ENCODE measurements at regions not wholly inside any gene's neighbourhood (a gene's known extent, or its start where the extent isn't known, plus 50 kb on each side); places are given as distances from the start of the nearest gene placed in this dataset.

DNA sequence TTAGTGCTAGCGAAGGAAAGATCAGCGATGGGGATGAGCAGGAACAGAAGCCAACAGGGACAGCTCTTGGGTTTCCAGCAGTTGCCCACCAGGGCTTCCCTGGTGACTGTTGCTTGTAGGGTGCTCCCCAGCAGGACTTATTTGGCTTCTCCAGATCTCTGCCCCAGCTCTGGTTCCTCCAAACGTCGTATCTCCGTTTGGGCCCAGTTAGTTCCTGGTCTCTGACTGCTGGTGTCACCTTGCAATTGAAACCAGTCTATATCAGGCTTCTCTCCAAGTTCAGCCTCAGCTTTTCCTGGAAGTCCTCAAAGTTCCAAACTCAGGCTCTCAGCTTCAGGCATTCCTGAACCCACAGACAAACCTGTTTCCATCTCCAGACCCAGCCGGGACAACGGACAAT, 70.8 kb upstream of the NXT1 start:
- no peak for DNase-seq (ENCODE audit: low spot score)

GRCh38 chr20:23278172-23278571, 72.4 kb upstream of the NXT1 start:
- no peak for DNase-seq (ENCODE audit: low spot score)

DNA sequence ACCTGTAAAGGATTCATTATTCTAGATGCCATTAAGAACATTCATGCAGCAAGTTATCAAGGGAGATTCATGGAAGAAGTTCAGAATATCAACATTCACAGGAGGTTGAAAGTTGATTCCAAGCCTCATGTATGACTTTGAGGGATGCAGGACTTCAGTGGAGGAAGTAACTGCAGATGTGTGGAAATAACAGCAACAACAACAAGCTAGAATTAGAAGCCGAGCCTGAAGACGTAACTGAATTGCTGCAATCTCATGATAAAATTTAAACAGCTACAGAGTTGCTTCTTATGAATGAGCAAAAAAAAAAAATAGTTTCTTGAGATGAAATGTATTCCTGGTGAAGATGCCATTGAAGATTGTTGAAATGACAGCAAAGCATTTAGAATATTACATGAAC, 73.3 kb upstream of the NXT1 start:
- no peak for DNase-seq (ENCODE audit: low spot score)

- no peak for DNase-seq (ENCODE audit: low spot score)
These were observed 76.8 kb upstream of the NXT1 start for GRCh38 chr20:23273776-23274175.

- no peak for DNase-seq (ENCODE audit: low spot score)
These were observed 78.2 kb upstream of the NXT1 start for GRCh38 chr20:23272176-23273029.

- DNase-seq (ENCODE audit: low spot score), result peak; percentile 40
These were observed 80.1 kb upstream of the NXT1 start for GRCh38 chr20:23270382-23270911.

- no peak for DNase-seq (ENCODE audit: low spot score)
These were observed 80.6 kb upstream of the NXT1 start for GRCh38 chr20:23269954-23270353.

GRCh38 chr20:23268792-23269354, 81.7 kb upstream of the NXT1 start:
- DNase-seq (ENCODE audit: low spot score), result no peak

DNA sequence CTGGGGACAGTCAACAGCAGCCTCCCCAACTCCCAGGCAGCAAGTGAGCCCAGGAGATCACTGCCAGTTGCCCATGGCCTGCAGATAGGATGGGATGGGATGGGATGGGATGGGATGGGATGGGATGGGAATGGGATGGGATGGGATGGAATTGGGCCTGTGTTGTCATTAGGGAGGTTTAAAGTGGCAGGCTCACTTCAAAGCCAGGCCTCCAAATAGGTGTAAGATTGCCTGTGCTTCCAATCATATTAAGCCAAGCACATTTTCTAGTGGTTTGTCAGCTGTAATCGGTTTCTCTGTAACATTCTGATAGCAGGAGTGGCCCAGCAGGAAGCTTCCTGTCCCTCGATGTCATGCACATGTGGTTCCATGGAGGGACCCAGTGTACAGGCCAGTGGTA, 82.7 kb upstream of the NXT1 start:
- DNase-seq (ENCODE audit: low spot score), result no peak

- no peak for DNase-seq (ENCODE audit: low spot score)
These were observed 83.8 kb upstream of the NXT1 start for GRCh38 chr20:23266530-23267398.

DNA sequence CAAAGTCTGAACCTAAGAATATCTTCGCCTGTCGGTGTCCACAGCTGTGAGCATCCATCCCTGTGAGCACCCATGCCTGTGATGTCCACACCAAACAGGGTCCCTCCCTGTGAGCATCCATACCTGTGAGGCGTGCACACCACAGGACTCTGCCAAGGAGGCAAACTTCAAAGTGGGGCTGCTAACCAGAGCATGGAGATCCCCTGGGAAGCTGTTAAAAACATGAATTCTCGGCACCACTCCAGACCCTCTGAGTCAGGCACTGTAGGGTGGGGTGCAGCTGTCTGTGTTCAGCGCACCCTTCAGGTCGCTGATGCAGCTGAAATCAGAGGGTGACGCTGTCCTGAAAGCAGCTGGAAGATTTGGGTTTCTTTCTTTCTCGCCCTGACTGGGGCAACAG, 85.4 kb upstream of the NXT1 start:
- DNase-seq (ENCODE audit: low spot score), result no peak

DNA sequence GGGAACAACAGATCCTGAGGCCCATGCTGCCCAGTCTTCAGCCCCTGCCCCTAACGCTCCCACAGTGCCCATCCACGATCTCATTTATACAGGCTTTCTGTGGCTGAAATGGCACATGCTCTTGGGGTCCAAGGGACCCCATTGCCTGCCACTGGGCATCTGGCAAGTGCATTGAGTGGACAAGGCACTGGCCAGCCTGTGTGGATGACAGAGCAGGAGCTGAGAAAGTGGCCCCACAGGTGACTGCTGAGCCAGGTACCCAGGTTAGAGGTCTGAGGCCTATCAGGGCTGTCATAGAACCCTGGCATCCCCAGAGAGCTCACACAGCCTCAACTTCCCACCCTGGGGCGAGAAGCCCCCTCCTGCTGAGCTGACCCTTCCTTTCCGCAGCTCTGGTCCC, 86.0 kb upstream of the NXT1 start:
- DNase-seq (ENCODE audit: low spot score), result no peak

DNA sequence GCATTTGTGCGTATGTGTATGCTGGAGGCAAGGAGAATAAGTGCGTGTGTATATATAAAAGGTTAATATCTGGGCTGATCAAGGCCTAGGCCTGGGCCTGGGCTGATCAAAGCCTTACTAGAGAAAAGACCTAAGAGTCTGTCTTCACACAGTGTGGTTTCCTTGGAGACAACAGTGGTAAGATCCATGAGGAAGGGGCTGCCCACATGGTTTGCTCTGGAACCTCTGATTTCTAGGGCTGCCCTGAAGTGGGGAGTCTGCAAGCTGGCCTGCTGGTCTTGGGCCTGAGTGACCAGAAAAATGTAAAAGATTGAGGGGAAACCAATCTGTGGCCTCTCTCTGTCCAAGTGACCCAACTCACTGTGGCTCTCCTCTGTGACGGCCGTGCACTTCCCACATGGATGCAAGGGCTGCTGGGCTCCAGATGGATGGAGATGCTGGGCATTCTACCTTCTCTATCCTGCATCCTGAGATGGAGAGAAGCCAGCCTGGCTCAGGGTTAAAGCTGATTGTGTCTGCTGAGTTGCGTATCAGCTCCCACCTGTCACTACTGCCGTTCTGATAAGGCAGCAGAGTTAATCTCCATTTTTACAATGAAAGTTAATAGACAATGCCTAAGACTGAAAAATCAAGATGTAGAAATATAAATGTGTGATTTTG, 90.3 kb upstream of the NXT1 start:
- no peak for DNase-seq (ENCODE audit: low spot score)

- DNase-seq (ENCODE audit: low spot score), result no peak
These were observed 91.9 kb upstream of the NXT1 start for GRCh38 chr20:23258747-23259121.

- DNase-seq (ENCODE audit: low spot score), result peak; percentile 85
These were observed 92.5 kb upstream of the NXT1 start for GRCh38 chr20:23257848-23258746.

GRCh38 chr20:23257106-23257761, 93.4 kb upstream of the NXT1 start:
- DNase-seq (ENCODE audit: low spot score), result no peak

DNA sequence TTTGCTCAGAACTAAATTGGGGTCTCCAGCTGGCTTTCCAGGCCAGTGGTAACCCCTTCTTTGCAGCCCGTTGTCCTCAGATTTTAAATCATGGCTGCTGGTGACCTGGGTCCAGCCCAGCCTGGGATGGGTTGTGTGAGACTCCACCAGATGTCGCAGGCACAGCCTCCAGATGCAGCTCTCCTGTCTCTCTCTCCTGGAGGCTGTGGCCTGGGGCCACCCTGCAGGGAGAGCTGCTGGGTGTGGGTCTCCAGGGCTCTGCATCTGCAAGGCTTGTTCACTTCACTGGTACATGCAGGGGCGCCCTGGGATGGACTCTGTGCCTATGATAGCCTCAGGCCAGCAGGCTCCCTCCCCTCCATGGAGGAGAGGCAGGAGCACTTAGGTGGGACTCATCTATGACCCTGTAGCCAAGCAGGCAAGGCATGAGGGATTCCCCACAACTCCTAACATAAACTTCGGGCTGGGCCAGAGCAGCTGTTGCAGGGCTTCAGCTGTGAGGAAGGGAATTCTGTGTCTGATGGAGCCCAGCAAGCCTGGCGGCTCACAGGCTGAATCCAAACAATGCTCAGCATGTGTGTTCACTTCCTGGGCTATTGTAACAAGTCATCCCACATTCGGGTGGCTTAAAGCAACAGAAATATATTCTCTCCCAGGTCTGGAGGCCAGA, 94.7 kb upstream of the NXT1 start:
- DNase-seq (ENCODE audit: low spot score), result peak; percentile 35

DNA sequence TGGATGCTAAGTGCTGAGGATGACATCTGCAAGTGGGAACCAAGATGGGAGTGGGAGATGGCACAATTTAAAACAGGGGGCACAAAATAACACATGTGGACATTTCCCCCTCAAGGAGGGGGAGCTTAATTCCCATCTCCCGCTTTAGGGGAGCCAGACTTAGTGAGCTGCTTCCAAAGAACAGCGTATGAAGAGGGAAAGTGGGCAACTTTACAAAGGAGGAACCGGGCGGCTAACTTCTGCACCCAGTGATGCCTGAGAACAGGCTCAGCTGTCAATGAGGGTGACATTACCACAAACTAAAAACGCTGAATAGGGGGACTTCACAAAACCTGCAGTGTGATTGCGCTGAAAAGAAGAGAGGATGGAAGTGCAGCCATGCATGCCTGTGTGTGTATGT, 95.5 kb upstream of the NXT1 start:
- DNase-seq (ENCODE audit: low spot score), result no peak

- no peak for DNase-seq (ENCODE audit: low spot score)
These were observed 96.1 kb upstream of the NXT1 start for GRCh38 chr20:23254505-23254904.

- no peak for DNase-seq (ENCODE audit: low spot score)
These were observed 96.6 kb upstream of the NXT1 start for GRCh38 chr20:23254034-23254433.
